ENCODE measurements at regions not wholly inside any gene's neighbourhood (a gene's known extent, or its start where the extent isn't known, plus 50 kb on each side); places are given as distances from the start of the nearest gene placed in this dataset.

DNA sequence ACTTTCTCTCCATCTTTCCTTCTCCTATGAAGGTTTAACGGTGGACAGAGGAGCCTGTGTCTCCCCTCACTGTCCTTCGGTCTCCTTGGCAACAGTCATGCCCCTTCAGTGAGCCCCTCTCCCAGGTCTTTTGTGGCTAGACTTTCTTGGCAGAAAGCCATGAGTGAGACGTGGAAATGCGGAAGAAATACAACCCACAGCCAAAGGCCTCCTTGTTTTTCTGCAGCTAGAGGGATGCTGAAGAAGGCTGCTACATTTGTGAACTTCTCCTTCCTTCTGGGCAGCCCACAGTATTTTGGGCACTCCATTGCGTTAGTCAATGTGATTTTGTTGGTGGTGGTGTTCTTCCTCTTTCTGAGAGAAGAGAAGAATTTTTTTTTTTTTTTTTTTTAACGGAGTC lies 333.7 kb upstream of the PODXL start:
- WGBS, 2 experiments (ENCODE audit: extremely low coverage in 2 of 2, insufficient read length in 1 of 2): no CpG with 5 or more reads among the region's 6 CpGs
- no peak overlapping the region for H3K18ac ChIP-seq (ENCODE audit: low read depth, low read length)
- dilution Hi-C loops (cut with HindIII; ENCODE audit: low sequenced_read_pairs, unreplicated experiment) (no loop called here), intact Hi-C loops (cut with micrococcal nuclease) (no loop called here), in situ Hi-C loops (cut with MboI; ENCODE audit: low sequenced_read_pairs) (no loop called here)
- H3K27ac ChIP-seq (ENCODE audit: insufficient read depth, low read length): no peak overlapping the region
- POLR2A ChIA-PET (ENCODE audit: unreplicated experiment): no interaction called here
- no peak overlapping the region for H3K4me3 ChIP-seq (ENCODE audit: insufficient read depth, low read depth, low read length)
- H2BK15ac ChIP-seq (ENCODE audit: low read depth, low read length): no peak overlapping the region
- CTCF ChIA-PET: no interaction called here
- BruUV-seq (replicated peaks): no TSS peak
- no peaks in the 10 kb centered on the region for H3K27me3 ChIP-seq (ENCODE audit: control insufficient read depth, insufficient read depth, low read length)
- H4K8ac ChIP-seq (ENCODE audit: low read depth in 2 of 2, low read length in 2 of 2): no peak overlapping the region
- no peak overlapping the region for H2AK5ac ChIP-seq (ENCODE audit: low read depth, low read length)
- H3K9me3 ChIP-seq (ENCODE audit: control insufficient read depth, insufficient read depth, low read length): no peaks in the 10 kb centered on the region; the same call in 1 of the 2 replicates
- no peak overlapping the region for H3K4me2 ChIP-seq (ENCODE audit: low read depth, low read length)
- no peak overlapping the region for H3K23ac ChIP-seq (ENCODE audit: low read depth, low read length)
- TF ChIP-seq NFE2L2 (IDR thresholded peaks at IDR 0.05; ENCODE audit: low read depth, low read length): no peak
- no peak for TF ChIP-seq RFX5 (IDR thresholded peaks at IDR 0.05; ENCODE audit: low read depth, low read length)
- TF ChIP-seq CEBPB (IDR thresholded peaks at IDR 0.05; ENCODE audit: low read depth, low read length): no peak
- TF ChIP-seq RCOR1 (IDR thresholded peaks at IDR 0.05; ENCODE audit: insufficient replicate concordance, low read length): no peak
- TF ChIP-seq SMC3 (IDR thresholded peaks at IDR 0.05; ENCODE audit: low read depth, low read length): no peak
- TF ChIP-seq ELK1 (IDR thresholded peaks at IDR 0.05; ENCODE audit: borderline replicate concordance, low read depth, low read length): no peak
- TF ChIP-seq RAD21 (IDR thresholded peaks at IDR 0.05; ENCODE audit: low read length): no peak
- TF ChIP-seq MAFK (IDR thresholded peaks at IDR 0.05; ENCODE audit: low read depth, low read length): no peak
- TF ChIP-seq, protein P1, sequence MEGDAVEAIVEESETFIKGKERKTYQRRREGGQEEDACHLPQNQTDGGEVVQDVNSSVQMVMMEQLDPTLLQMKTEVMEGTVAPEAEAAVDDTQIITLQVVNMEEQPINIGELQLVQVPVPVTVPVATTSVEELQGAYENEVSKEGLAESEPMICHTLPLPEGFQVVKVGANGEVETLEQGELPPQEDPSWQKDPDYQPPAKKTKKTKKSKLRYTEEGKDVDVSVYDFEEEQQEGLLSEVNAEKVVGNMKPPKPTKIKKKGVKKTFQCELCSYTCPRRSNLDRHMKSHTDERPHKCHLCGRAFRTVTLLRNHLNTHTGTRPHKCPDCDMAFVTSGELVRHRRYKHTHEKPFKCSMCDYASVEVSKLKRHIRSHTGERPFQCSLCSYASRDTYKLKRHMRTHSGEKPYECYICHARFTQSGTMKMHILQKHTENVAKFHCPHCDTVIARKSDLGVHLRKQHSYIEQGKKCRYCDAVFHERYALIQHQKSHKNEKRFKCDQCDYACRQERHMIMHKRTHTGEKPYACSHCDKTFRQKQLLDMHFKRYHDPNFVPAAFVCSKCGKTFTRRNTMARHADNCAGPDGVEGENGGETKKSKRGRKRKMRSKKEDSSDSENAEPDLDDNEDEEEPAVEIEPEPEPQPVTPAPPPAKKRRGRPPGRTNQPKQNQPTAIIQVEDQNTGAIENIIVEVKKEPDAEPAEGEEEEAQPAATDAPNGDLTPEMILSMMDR (conservative IDR thresholded peaks at IDR 0.05; ENCODE audit: low read depth, low read length): no peak
- TF ChIP-seq BHLHE40 (IDR thresholded peaks at IDR 0.05; ENCODE audit: low read depth, low read length): no peak
- no peak for TF ChIP-seq FOS (IDR thresholded peaks at IDR 0.05; ENCODE audit: low read depth, low read length)
- H2BK20ac ChIP-seq (ENCODE audit: low read depth, low read length): no peak overlapping the region
- no peak overlapping the region for H3K4ac ChIP-seq (ENCODE audit: low read depth, low read length)
- H2BK120ac ChIP-seq (ENCODE audit: low read depth, low read length): no peak overlapping the region
- H4K20me1 ChIP-seq (ENCODE audit: insufficient read depth, low read length): no peaks in the 10 kb centered on the region
- H3K14ac ChIP-seq (replicated peaks; ENCODE audit: low read depth, low read length): no peak overlapping the region
- no peak overlapping the region for H2BK5ac ChIP-seq (ENCODE audit: low read depth, low read length, poor library complexity, severe bottlenecking)
- no peak overlapping the region for H4K91ac ChIP-seq (ENCODE audit: insufficient read depth, low read depth, low read length)
- DNase-seq (no peak), ATAC-seq (ENCODE audit: low read depth) (no peak)
- no peak overlapping the region for H4K5ac ChIP-seq (ENCODE audit: low read depth, low read length)
- no peaks in the 10 kb centered on the region for H3K4me1 ChIP-seq (ENCODE audit: control insufficient read depth, insufficient read depth, low read length)
- no peaks in the 10 kb centered on the region for H3K36me3 ChIP-seq (ENCODE audit: control insufficient read depth, insufficient read depth, low read length)
- H3K79me1 ChIP-seq (ENCODE audit: low read depth in 1 of 2, low read length in 2 of 2): no peaks in the 10 kb centered on the region
- no peak overlapping the region for H2AFZ ChIP-seq (replicated peaks; ENCODE audit: low read length, poor library complexity)
- no peaks in the 10 kb centered on the region for H3K9me1 ChIP-seq (ENCODE audit: insufficient read depth, low read length)
- H3K56ac ChIP-seq (ENCODE audit: extremely low read depth, insufficient read depth, low read length): no peak overlapping the region
- H2AK9ac ChIP-seq (replicated peaks; ENCODE audit: low read depth, low read length, poor library complexity): no peak overlapping the region
- no peak overlapping the region for H3K9ac ChIP-seq (ENCODE audit: low read depth, low read length)

Measured in IMR-90 (cell line).